ENCODE measurements at regions not wholly inside any gene's neighbourhood (a gene's known extent, or its start where the extent isn't known, plus 50 kb on each side); places are given as distances from the start of the nearest gene placed in this dataset.
"Not testable (repeated sequence)": the region's sequence is repeated elsewhere in the genome, so short reads cannot be mapped to it uniquely, and the experiment has no call there.

GRCh38 chr20:40868551-40869217 is 159.9 kb upstream of the TOP1 start:
- no peak for TF ChIP-seq CTCF (conservative IDR thresholded peaks at IDR 0.05)
- no peak overlapping the region for H3K27ac ChIP-seq

- TF ChIP-seq CTCF (conservative IDR thresholded peaks at IDR 0.05): no peak
- no peak overlapping the region for H3K27ac ChIP-seq
Observed at GRCh38 chr20:40869218-40870147, 159.1 kb upstream of the TOP1 start.

GRCh38 chr20:40875116-40876085 is 153.2 kb upstream of the TOP1 start:
- TF ChIP-seq CTCF (conservative IDR thresholded peaks at IDR 0.05): no peak

GRCh38 chr20:40878099-40878498 is 150.5 kb upstream of the TOP1 start:
- H3K27ac ChIP-seq: not testable (repeated sequence)

More at GRCh38 chr20:40875116-40876085, 153.2 kb upstream of the TOP1 start:
- H3K27ac ChIP-seq: no peak overlapping the region

- no peak overlapping the region for H3K27ac ChIP-seq
- TF ChIP-seq CTCF (conservative IDR thresholded peaks at IDR 0.05): no peak
Observed at GRCh38 chr20:40880063-40880728, 148.4 kb upstream of the TOP1 start.

- no peak for TF ChIP-seq CTCF (conservative IDR thresholded peaks at IDR 0.05)
- H3K27ac ChIP-seq: no peak overlapping the region
Observed at GRCh38 chr20:40880729-40881109, 147.9 kb upstream of the TOP1 start.

- no peak overlapping the region for H3K27ac ChIP-seq
- no peak for TF ChIP-seq CTCF (conservative IDR thresholded peaks at IDR 0.05)
Observed at GRCh38 chr20:40882152-40882551, 146.5 kb upstream of the TOP1 start.

All from VCaP (cell line).